ENCODE measurements at regions not wholly inside any gene's neighbourhood (a gene's known extent, or its start where the extent isn't known, plus 50 kb on each side); places are given as distances from the start of the nearest gene placed in this dataset.

GRCh38 chr2:187215532-187216240 lies 232.4 kb downstream of the CALCRL start:
- H3K9me3 ChIP-seq (replicated peaks): peaks cover 35% of the 10 kb centered on the region
- DNase-seq: no peak
- no peaks in the 10 kb centered on the region for H3K4me1 ChIP-seq
- no peaks in the 10 kb centered on the region for H3K27me3 ChIP-seq (ENCODE audit: low read depth)
- no peak overlapping the region for H3K4me3 ChIP-seq
- H3K27ac ChIP-seq (replicated peaks): no peak overlapping the region
- intact Hi-C loops (cut with micrococcal nuclease): no loop called here
- no peak for TF ChIP-seq CTCF (IDR thresholded peaks at IDR 0.05; ENCODE audit: borderline replicate concordance)
- no peaks in the 10 kb centered on the region for H3K36me3 ChIP-seq

GRCh38 chr2:187214306-187214705 lies 233.7 kb downstream of the CALCRL start:
- peaks cover 37% of the 10 kb centered on the region for H3K9me3 ChIP-seq (replicated peaks)
- no peak for TF ChIP-seq CTCF (IDR thresholded peaks at IDR 0.05; ENCODE audit: borderline replicate concordance)
- intact Hi-C loops (cut with micrococcal nuclease): no loop called here
- no peak overlapping the region for H3K27ac ChIP-seq (replicated peaks)
- no peaks in the 10 kb centered on the region for H3K27me3 ChIP-seq (ENCODE audit: low read depth)
- no peaks in the 10 kb centered on the region for H3K4me1 ChIP-seq
- DNase-seq: no peak
- no peaks in the 10 kb centered on the region for H3K36me3 ChIP-seq
- H3K4me3 ChIP-seq: no peak overlapping the region

DNA sequence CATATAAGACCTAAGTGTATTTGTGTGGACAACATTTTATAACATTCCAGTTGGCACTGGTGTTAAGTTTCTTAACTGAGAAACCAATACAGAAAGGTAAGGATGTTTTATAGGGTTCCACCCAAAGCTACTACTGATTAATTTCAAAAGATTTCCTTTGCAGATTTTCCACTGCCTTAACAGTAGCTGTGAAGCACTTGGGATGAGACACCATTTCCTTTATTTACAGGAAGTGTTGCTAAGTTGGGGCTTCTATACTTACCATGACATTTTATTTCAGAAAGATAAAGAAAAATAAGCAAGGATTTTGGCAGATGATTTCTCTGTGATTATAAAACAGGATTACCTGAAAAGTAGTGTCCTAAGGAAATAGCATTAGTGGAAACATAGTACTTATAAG lies 234.3 kb downstream of the CALCRL start:
- DNase-seq: no peak
- intact Hi-C loops (cut with micrococcal nuclease): no loop called here
- peaks cover 35% of the 10 kb centered on the region for H3K9me3 ChIP-seq (replicated peaks)
- TF ChIP-seq CTCF (IDR thresholded peaks at IDR 0.05; ENCODE audit: borderline replicate concordance): no peak
- no peaks in the 10 kb centered on the region for H3K36me3 ChIP-seq
- no peak overlapping the region for H3K27ac ChIP-seq (replicated peaks)
- no peaks in the 10 kb centered on the region for H3K27me3 ChIP-seq (ENCODE audit: low read depth)
- no peaks in the 10 kb centered on the region for H3K4me1 ChIP-seq
- no peak overlapping the region for H3K4me3 ChIP-seq

GRCh38 chr2:187210726-187211125 lies 237.3 kb downstream of the CALCRL start:
- DNase-seq: no peak
- no peak for TF ChIP-seq CTCF (IDR thresholded peaks at IDR 0.05; ENCODE audit: borderline replicate concordance)
- Histone ChIP-seq H3K27ac (replicated peaks) (no peak overlapping the region), H3K4me3 (no peak overlapping the region), H3K27me3 (ENCODE audit: low read depth) (no peaks in the 10 kb centered on the region), H3K9me3 (replicated peaks) (peaks cover 28% of the 10 kb centered on the region), H3K36me3 (no peaks in the 10 kb centered on the region), H3K4me1 (no peaks in the 10 kb centered on the region)
- intact Hi-C loops (cut with micrococcal nuclease): no loop called here

DNA sequence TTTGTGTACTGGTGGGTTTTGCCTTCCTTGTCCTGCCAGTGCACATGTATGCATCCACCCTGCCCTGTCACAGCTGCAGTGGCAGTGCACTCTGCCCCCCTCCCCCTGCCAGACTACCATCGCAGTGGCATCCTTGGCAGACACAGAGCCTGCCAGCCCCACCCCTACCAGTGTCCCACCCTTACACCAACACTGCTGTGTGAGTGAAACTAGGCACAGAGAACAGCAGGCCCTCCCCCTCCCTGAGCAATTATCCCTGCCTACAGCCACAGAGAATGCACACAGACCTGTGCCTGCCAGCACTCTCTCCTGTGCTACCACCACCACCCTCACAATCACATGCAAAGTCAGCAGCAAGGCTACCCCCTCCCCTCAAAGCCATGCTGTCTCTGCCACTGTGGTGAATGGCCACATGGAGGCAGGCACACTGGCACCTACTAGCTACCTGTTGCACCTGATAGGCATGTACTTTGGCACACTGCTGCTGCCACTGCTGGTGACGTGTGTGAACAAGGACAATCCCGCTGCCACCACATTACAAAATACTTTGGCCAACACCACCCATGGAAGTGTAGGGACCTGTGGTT lies 239.8 kb downstream of the CALCRL start:
- peaks cover 28% of the 10 kb centered on the region for H3K9me3 ChIP-seq (replicated peaks)
- DNase-seq: no peak
- no peaks in the 10 kb centered on the region for H3K27me3 ChIP-seq (ENCODE audit: low read depth)
- no peaks in the 10 kb centered on the region for H3K36me3 ChIP-seq
- H3K4me3 ChIP-seq: no peak overlapping the region
- no peaks in the 10 kb centered on the region for H3K4me1 ChIP-seq
- no peak for TF ChIP-seq CTCF (IDR thresholded peaks at IDR 0.05; ENCODE audit: borderline replicate concordance)
- H3K27ac ChIP-seq (replicated peaks): no peak overlapping the region
- intact Hi-C loops (cut with micrococcal nuclease): no loop called here

Measured in left ventricle myocardium inferior (tissue), 1 donor.